CD4-positive, alpha-beta T cell (primary cell): ENCODE measurements at regions not wholly inside any gene's neighbourhood (a gene's known extent, or its start where the extent isn't known, plus 50 kb on each side); places are given as distances from the start of the nearest gene placed in this dataset.

Experiments
- ATAC-seq: fragments of 200-7000 bp; cut with Tn5 transposase; one replicate; pipeline ENCODE4 v1.10.0; 2022; ENCODE audit warnings: mild to moderate bottlenecking; ENCODE audit not compliant: poor library complexity
- CTCF ChIA-PET: fragments of 350-600 bp; sonication (Branson Sonifier 250); formaldehyde crosslinking; loops from one replicate; lab custom pipeline; 2021; ENCODE audit warnings: antibody characterized with exemption, inconsistent platforms; lab: Charles Lee
- POLR2A ChIA-PET: fragments of 350-600 bp; sonication (Branson Sonifier 250); formaldehyde crosslinking; loops from one replicate; lab custom pipeline; 2021; ENCODE audit warnings: antibody characterized with exemption, inconsistent platforms; lab: Charles Lee
- DNase-seq, 14 experiments: peaks; one replicate each; pipeline ENCODE4 v3.0.0-alpha.2; 2013 to 2020; ENCODE audit warnings: mixed read lengths in 2 of 14
- H3K27ac ChIP-seq, 2 donors: one replicate each; pipeline versions ENCODE4 v1.5.1 to v1.7.0; 2013; ENCODE audit warnings: low read length in 2 of 2, low read depth in 1 of 2, mild to moderate bottlenecking in 1 of 2
- H3K27me3 ChIP-seq, 2 experiments: 1 replicate in 1 of 2; 2 replicates in 1 of 2; pipeline versions ENCODE4 v1.6.1 to v1.7.0; 2013; ENCODE audit warnings: low read length in 2 of 2, control low read depth in 1 of 2, mild to moderate bottlenecking in 1 of 2, moderate library complexity in 1 of 2; ENCODE audit not compliant: insufficient read depth in 2 of 2, control insufficient read depth in 1 of 2
- H3K36me3 ChIP-seq: one replicate; pipeline ENCODE4 v1.6.1; 2013; ENCODE audit warnings: low read length, control low read depth; ENCODE audit not compliant: insufficient read depth
- H3K4me1 ChIP-seq: one replicate; pipeline ENCODE4 v1.6.1; 2013; ENCODE audit warnings: low read length, control low read depth; ENCODE audit not compliant: insufficient read depth
- H3K4me3 ChIP-seq: one replicate; pipeline ENCODE4 v1.5.1; 2013; ENCODE audit warnings: mild to moderate bottlenecking, low read length, moderate library complexity
- H3K9me3 ChIP-seq, 2 experiments: 1 replicate in 1 of 2; 2 replicates in 1 of 2; pipeline versions ENCODE4 v1.6.1 to v1.7.0; 2013; ENCODE audit warnings: low read length in 2 of 2, mild to moderate bottlenecking in 2 of 2, control low read depth in 1 of 2, moderate library complexity in 1 of 2; ENCODE audit not compliant: control insufficient read depth in 1 of 2, insufficient read depth in 1 of 2
- H3K27ac Mint-ChIP-seq: one replicate; pipeline ENCODE4 v1.8.0; 2020; ENCODE audit warnings: mixed read lengths
- H3K27me3 Mint-ChIP-seq: one replicate; pipeline ENCODE4 v1.8.0; 2021; ENCODE audit warnings: mixed read lengths
- H3K36me3 Mint-ChIP-seq: one replicate; pipeline ENCODE4 v1.8.0; 2021; ENCODE audit warnings: low read depth, mixed read lengths
- H3K4me1 Mint-ChIP-seq: one replicate; pipeline ENCODE4 v1.8.0; 2021; ENCODE audit warnings: low read depth, mixed read lengths
- H3K4me3 Mint-ChIP-seq: one replicate; pipeline ENCODE4 v1.8.0; 2020; ENCODE audit warnings: mild to moderate bottlenecking, mixed read lengths
- H3K9me3 Mint-ChIP-seq: one replicate; pipeline ENCODE4 v1.8.0; 2020; ENCODE audit warnings: mixed read lengths
- CTCF ChIP-seq: fragments of 200-600 bp; IDR thresholded peaks from one replicate; pipeline ENCODE4 v1.8.0; 2022; ENCODE audit warnings: antibody characterized with exemption, mild to moderate bottlenecking
- intact Hi-C, 2 experiments: fragments of 100-400 bp; cut with DNase I in 1 of 2; cut with micrococcal nuclease in 1 of 2; formaldehyde crosslinking; loops; one replicate each; pipeline versions ENCODE4 v1.15.1 to v1.9.0; 2023 to 2025; cut with DNase I, micrococcal nuclease

GRCh38 chr2:204251998-204252376, 293.3 kb upstream of the PARD3B start:
- DNase-seq (no peak), ATAC-seq (no peak)
- Histone ChIP-seq H3K4me3 (no peak overlapping the region), H3K9me3 (no peaks in the 10 kb centered on the region), H3K4me1 (no peaks in the 10 kb centered on the region), H3K36me3 (no peaks in the 10 kb centered on the region), H3K27me3 (peaks cover 0 to 10% of the 10 kb centered on the region in 2 experiments), H3K27ac (no peak overlapping the region)
- Mint-ChIP-seq H3K36me3 (no peaks in the 10 kb centered on the region), H3K4me3 (no peak overlapping the region), H3K27ac (no peak overlapping the region), H3K27me3 (peaks cover 11% of the 10 kb centered on the region), H3K9me3 (no peaks in the 10 kb centered on the region), H3K4me1 (no peaks in the 10 kb centered on the region)
- POLR2A ChIA-PET = no interaction called here
- no peak for TF ChIP-seq CTCF
- CTCF ChIA-PET = no interaction called here
- intact Hi-C loops = no loop called here

- ATAC-seq (no peak), DNase-seq (no peak)
- H3K4me1 ChIP-seq = no peaks in the 10 kb centered on the region
- no peaks in the 10 kb centered on the region for H3K36me3 ChIP-seq
- no peak overlapping the region for H3K4me3 ChIP-seq
- ChIA-PET POLR2A (no interaction called here), CTCF (interaction anchor here (1.6 kb wide), 1 partner anchor 14 kb away, joined by 3 read pairs; no protein-coding TSS in a partner anchor)
- H3K9me3 Mint-ChIP-seq = no peaks in the 10 kb centered on the region
- H3K27me3 Mint-ChIP-seq = peaks cover 10% of the 10 kb centered on the region
- no peak for TF ChIP-seq CTCF
- no peaks in the 10 kb centered on the region for H3K36me3 Mint-ChIP-seq
- H3K27ac Mint-ChIP-seq = no peak overlapping the region
- no peaks in the 10 kb centered on the region for H3K9me3 ChIP-seq
- peaks cover 0 to 4% of the 10 kb centered on the region in 2 experiments for H3K27me3 ChIP-seq
- no peak overlapping the region for H3K27ac ChIP-seq
- intact Hi-C loops = no loop called here
- no peaks in the 10 kb centered on the region for H3K4me1 Mint-ChIP-seq
- no peak overlapping the region for H3K4me3 Mint-ChIP-seq
Measured at GRCh38 chr2:204255071-204255470, 290.2 kb upstream of the PARD3B start.

GRCh38 chr2:204255526-204255925, 289.7 kb upstream of the PARD3B start:
- ChIA-PET CTCF (interaction anchor here (1.6 kb wide), 1 partner anchor 14 kb away, joined by 3 read pairs; no protein-coding TSS in a partner anchor), POLR2A (no interaction called here)
- intact Hi-C loops = no loop called here
- no peaks in the 10 kb centered on the region for H3K36me3 ChIP-seq
- DNase-seq (peak in 1 of 14 experiments; percentile 16), ATAC-seq (no peak)
- H3K4me3 ChIP-seq = no peak overlapping the region
- no peak overlapping the region for H3K27ac ChIP-seq
- Mint-ChIP-seq H3K4me3 (no peak overlapping the region), H3K27me3 (peaks cover 14% of the 10 kb centered on the region), H3K27ac (no peak overlapping the region), H3K4me1 (no peaks in the 10 kb centered on the region), H3K9me3 (no peaks in the 10 kb centered on the region), H3K36me3 (no peaks in the 10 kb centered on the region)
- no peaks in the 10 kb centered on the region for H3K9me3 ChIP-seq
- no peak for TF ChIP-seq CTCF
- H3K4me1 ChIP-seq = no peaks in the 10 kb centered on the region
- H3K27me3 ChIP-seq = peaks cover 0 to 4% of the 10 kb centered on the region in 2 experiments
